HPDE6-E6E7 (cell line): ENCODE measurements at regions not wholly inside any gene's neighbourhood (a gene's known extent, or its start where the extent isn't known, plus 50 kb on each side); places are given as distances from the start of the nearest gene placed in this dataset.
"Not testable (repeated sequence)": the region's sequence is repeated elsewhere in the genome, so short reads cannot be mapped to it uniquely, and the experiment has no call there.

Experiments
- DNase-seq: peaks from one replicate; pipeline ENCODE4 v3.0.0; 2011; ENCODE audit warnings: missing footprints; ENCODE audit errors: extremely low spot score

DNA sequence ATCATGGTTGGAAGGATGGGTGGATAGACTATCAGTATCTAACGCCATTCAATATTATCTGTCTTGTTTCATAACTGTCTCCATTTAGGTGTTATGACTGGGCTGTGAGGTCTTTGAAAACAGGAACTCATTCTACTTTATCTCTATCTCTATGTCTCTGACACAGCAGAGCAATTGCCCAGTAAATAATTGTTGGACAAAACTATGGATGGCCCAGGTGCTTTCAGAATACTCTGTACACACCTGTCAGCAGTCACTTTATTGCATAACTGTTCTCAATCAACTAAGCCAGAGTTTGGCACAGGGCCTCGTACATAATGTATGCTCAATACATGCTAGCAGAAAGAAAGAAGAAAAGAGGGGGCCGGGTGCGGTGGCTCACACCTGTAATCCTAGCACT lies 210.3 kb downstream of the OPA1 start:
- DNase-seq = no peak

DNA sequence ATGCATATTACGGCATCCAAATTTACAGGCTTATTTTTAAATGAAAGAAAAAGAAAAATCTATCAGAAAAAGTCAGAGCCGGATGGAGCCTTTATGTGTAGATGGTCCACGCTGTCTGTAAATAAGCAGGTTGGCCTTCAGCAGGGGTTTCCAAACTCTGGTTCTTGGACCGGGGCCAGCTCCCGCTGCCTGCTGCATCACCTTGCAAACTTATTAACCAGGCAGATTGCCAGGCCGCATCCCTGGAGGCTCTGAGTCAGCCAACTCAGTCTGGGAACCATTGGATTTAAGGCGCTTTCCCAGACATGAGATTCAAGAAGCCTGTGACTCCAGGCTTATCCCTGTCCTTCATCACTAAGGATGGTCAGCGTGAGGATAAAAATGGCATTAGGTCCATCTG lies 212.4 kb downstream of the OPA1 start:
- DNase-seq = peak; percentile 89

DNA sequence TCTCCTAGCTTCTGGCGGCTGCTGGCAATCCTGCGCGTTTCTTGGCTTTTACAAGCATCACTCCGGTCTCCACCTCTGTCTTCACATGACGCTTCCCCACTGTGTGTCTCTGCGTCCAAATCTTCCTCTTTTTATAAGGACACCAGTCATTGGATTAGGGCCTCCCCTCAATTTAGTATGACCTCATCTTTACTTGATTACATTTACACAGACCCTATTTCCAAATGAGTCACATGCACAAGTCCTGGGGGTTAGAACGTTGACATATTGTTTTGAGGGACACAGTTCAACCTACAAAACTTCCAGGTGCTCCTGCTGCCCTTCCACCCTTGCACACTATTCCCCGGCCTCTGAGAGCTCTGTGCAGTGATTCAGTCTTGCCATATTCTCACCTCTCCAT lies 215.3 kb downstream of the OPA1 start:
- DNase-seq = no peak

DNA sequence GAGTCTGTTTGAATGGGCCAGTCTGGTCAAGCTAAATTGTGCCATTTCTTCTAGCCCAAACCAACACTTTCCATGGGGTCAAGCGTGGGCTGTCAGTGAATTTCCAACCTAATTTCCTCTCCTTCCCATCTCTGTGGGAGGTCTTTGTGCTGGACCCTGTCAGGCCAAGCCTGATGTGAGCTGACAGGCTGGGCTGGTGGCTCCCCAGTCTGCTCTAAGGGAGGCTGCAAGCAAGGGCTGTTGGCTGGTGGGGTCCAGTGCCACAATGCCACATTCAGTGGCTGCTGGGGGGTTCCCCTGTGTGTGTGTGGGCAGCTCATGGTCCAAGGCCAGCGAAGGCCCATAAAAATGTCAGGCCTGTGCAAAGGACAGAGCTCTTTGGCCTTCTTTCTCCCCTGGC lies 216.1 kb downstream of the OPA1 start:
- no peak for DNase-seq

- no peak for DNase-seq
Observed at GRCh38 chr3:193812078-193812725, 219.2 kb downstream of the OPA1 start.

GRCh38 chr3:193812791-193813500 lies 219.9 kb downstream of the OPA1 start:
- no peak for DNase-seq

DNA sequence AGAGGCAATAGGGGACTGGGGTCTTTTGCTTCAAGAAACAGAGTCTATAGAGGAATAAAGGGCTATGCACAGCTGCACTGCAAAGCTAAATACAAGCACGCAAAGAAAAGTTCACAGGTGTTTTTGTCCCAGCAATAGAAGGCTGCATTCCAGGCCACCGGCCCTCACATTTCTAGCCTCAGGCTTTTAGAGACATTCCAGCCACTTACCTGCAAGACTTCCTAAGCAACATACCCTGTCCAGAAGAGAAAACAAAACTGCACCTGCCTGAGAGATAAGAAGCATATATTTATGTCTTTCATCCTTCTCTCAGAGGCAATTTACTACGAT lies 220.5 kb downstream of the OPA1 start:
- DNase-seq = no peak

- DNase-seq = no peak
Observed at GRCh38 chr3:193814166-193814892, 221.3 kb downstream of the OPA1 start.

DNA sequence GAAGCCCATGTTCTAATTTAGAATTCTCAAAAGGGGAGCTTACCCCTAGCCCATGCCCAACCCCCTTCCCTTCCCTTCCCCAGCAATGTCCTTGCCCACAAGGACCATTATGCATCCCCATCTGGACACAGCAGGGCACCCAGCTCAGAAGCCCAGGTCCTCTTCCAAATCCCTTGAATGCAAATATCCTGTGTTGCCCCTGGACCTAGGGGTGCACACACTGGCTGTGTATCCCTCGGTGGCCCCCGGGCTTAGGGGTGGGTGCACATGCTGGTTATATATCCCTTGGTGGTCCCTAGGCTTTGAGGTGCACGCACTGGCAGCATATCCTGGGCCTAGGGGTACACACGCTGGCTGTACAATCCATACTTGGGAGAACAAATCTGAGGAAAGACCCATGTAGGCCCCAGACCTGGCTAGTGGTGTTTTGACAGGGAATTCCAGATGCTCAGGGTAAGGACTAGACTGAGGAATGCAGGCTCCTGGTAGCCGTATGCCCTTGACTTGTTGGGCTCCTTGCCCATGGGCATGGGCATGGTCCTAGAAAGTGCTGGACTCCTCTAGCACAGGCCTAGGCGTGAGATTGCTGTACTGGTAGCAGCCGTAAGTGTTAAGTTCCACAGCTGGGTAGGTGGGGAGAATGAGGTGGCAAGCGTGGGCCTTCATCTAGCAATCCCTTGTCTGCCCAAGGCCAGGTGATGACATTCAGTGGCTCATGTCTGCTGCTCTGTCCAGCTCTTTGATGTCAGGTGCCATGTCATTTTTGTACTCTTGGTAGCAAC lies 222.4 kb downstream of the OPA1 start:
- no peak for DNase-seq

DNA sequence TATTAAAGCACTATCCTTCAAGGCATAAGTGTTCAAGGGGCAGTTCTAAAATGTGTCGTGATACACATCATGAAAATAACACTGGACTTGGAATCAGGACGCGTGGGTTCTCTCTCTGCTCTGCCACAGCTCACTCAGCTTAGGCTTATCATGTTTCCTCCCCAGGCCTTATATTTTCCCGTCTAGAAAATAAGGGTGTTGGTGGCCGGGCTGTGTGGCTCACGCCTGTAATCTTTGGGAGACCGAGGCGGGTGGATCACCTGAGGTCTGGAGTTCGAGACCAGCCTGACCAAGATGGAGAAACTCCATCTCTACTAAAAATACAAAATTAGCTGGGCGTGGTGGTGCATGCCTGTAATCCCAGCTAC lies 223.0 kb downstream of the OPA1 start:
- no peak for DNase-seq

GRCh38 chr3:193816656-193817311 lies 223.8 kb downstream of the OPA1 start:
- no peak for DNase-seq

- DNase-seq = no peak
Observed at GRCh38 chr3:193819117-193820010, 226.4 kb downstream of the OPA1 start.

- DNase-seq = no peak
Observed at GRCh38 chr3:193821151-193821668, 228.2 kb downstream of the OPA1 start.

DNA sequence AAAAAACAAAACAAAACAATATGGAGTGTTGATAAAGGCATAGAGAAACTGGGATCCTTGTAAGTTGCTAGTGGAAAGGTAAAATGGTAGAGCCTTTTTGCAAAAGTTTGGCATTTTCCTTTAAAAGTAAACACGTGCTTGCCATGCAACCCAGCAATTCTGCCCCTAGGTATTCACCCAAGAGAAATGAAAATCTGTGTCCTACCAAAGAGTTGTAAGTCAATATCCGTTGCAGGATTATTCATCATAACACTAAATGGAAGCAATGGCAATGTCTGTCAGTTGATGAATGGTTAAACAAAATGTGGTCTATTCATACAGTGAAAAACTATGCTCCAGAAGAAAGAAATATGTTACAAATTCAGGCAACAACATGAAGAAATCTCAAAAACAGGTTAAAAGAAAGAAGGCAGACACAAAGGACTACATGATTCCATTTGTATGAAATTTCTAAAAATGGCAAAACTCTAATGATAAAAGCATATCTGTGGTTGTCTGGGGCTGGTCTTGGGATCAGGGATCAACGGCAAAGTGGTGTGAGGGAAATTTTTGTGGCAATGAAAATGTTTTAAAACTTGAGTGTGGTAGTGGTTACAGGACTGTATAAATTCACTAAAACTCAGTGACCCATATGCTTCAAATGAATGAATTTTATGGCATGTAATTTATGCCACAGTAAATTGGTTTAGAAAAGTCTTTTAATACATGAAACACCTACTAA lies 229.6 kb downstream of the OPA1 start:
- DNase-seq = no peak

GRCh38 chr3:193823213-193823605 lies 230.2 kb downstream of the OPA1 start:
- DNase-seq = not testable (repeated sequence)

DNA sequence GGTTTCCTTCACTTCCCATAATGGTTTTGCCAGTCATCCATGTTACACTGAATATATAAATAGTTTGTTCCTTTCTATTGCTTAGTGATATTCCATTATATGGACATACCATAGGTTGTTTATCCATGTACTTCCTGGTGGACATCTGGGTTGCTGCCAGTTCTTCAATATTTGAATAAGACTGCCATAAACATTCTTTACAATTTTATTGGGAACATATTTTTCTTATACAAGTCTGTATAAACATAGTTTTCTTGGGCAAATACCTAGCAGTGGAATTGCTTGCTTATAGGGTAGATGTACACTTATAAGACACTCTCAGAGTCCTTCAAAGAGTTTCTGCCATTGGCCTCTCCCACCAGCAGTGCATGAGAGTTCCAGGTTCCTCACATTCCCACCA lies 231.4 kb downstream of the OPA1 start:
- no peak for DNase-seq

- DNase-seq = no peak
Observed at GRCh38 chr3:193825617-193826016, 232.6 kb downstream of the OPA1 start.

DNA sequence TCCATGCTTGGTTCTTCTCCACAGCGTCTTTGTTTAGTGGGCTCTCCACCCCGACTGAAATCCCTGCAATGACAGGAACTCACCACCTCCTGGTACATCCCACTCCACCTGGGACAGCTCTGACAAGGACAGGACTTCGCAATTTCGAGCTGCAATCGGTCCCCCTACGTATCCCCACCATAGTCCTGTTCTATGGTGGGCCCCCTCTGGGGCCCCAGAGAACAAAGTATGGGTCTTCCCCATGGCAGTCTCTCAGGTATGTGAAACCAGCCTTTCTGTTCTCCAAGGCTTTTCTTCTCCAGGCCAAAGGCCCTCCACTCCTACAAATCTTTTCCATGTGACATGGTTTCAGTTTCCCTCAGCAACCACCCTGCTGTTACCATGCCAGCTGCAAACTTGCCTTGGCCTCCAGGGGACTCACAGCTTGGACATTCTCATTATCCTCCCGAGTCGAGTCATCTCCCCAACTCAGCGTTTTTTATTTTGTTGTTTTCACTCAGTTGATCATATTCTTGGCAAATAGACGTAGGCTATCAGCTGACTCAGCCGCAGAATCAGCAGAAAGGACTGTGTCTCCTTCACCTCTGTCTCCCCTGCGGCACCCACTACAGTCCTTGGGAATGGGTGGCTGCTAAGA lies 233.3 kb downstream of the OPA1 start:
- DNase-seq = peak; percentile 35

- no peak for DNase-seq
Observed at GRCh38 chr3:193827040-193827669, 234.1 kb downstream of the OPA1 start.
